Chondrocyte (in vitro differentiated cells): ENCODE measurements at regions not wholly inside any gene's neighbourhood (a gene's known extent, or its start where the extent isn't known, plus 50 kb on each side); places are given as distances from the start of the nearest gene placed in this dataset.
A peak's percentile ranks its signal among the peaks of the same experiment; 100 is the strongest.
"Not testable (repeated sequence)": the region's sequence is repeated elsewhere in the genome, so short reads cannot be mapped to it uniquely, and the experiment has no call there.

Source experiments
- DNase-seq: peaks from one replicate; pipeline ENCODE4 v3.0.0; 2021; ENCODE audit warnings: mixed read lengths, low spot score
- H3K27ac Mint-ChIP-seq: one replicate; pipeline ENCODE4 v1.8.0; 2021; ENCODE audit warnings: mild to moderate bottlenecking, moderate library complexity, mixed read lengths; ENCODE audit not compliant: unreplicated experiment
- H3K27me3 Mint-ChIP-seq: 2 replicates; pipeline ENCODE4 v1.8.0; 2021; ENCODE audit warnings: low read depth, mixed read lengths
- H3K36me3 Mint-ChIP-seq: 2 replicates; pipeline ENCODE4 v1.8.0; 2021; ENCODE audit warnings: low read depth, mixed read lengths
- H3K4me1 Mint-ChIP-seq: 2 replicates; pipeline ENCODE4 v1.8.0; 2021; ENCODE audit warnings: low read depth, mild to moderate bottlenecking, mixed read lengths
- H3K4me3 Mint-ChIP-seq: one replicate; pipeline ENCODE4 v1.8.0; 2021; ENCODE audit warnings: mild to moderate bottlenecking, moderate library complexity, mixed read lengths; ENCODE audit not compliant: unreplicated experiment
- H3K9me3 Mint-ChIP-seq: 2 replicates; pipeline ENCODE4 v1.8.0; 2021; ENCODE audit warnings: low read depth, mixed read lengths
- CTCF ChIP-seq: fragments of 200-600 bp; sonication (generic); IDR thresholded peaks from 2 replicates; pipeline ENCODE4 v1.5.0; 2021; ENCODE audit warnings: antibody characterized with exemption, mild to moderate bottlenecking, moderate library complexity

GRCh38 chrX:99266255-99266654 lies 1143.8 kb downstream of the PCDH19 start:
- no peaks in the 10 kb centered on the region for H3K36me3 Mint-ChIP-seq
- H3K4me3 Mint-ChIP-seq: no peak overlapping the region
- no peak overlapping the region for H3K27ac Mint-ChIP-seq
- peaks cover 23% of the 10 kb centered on the region for H3K9me3 Mint-ChIP-seq
- no peak for DNase-seq
- H3K27me3 Mint-ChIP-seq: no peaks in the 10 kb centered on the region
- H3K4me1 Mint-ChIP-seq: no peaks in the 10 kb centered on the region
- TF ChIP-seq CTCF: no peak

- no peaks in the 10 kb centered on the region for H3K27me3 Mint-ChIP-seq
- H3K9me3 Mint-ChIP-seq: peaks cover 16% of the 10 kb centered on the region
- H3K27ac Mint-ChIP-seq: peak overlapping the region; percentile 41
- TF ChIP-seq CTCF: no peak
- peaks cover 13% of the 10 kb centered on the region for H3K4me1 Mint-ChIP-seq
- H3K36me3 Mint-ChIP-seq: no peaks in the 10 kb centered on the region
- no peak overlapping the region for H3K4me3 Mint-ChIP-seq
- DNase-seq: no peak
Observed at GRCh38 chrX:99248180-99248579, 1161.9 kb downstream of the PCDH19 start.

GRCh38 chrX:99242001-99242400 lies 1168.1 kb downstream of the PCDH19 start:
- Mint-ChIP-seq H3K27me3 (no peaks in the 10 kb centered on the region), H3K4me3 (no peak overlapping the region), H3K36me3 (no peaks in the 10 kb centered on the region), H3K27ac (no peak overlapping the region), H3K4me1 (no peaks in the 10 kb centered on the region), H3K9me3 (peaks cover 15% of the 10 kb centered on the region)
- peak; percentile 41 for DNase-seq
- TF ChIP-seq CTCF: no peak

- DNase-seq, H3K4me3 Mint-ChIP-seq, H3K27ac Mint-ChIP-seq, H3K27me3 Mint-ChIP-seq, H3K36me3 Mint-ChIP-seq, H3K4me1 Mint-ChIP-seq: not testable (repeated sequence)
- H3K9me3 Mint-ChIP-seq: peaks cover 11% of the 10 kb centered on the region
Observed at GRCh38 chrX:99234384-99234783, 1175.7 kb downstream of the PCDH19 start.

GRCh38 chrX:99192421-99192820 lies 1217.7 kb downstream of the PCDH19 start:
- no peaks in the 10 kb centered on the region for H3K36me3 Mint-ChIP-seq
- H3K4me1 Mint-ChIP-seq: no peaks in the 10 kb centered on the region
- no peak overlapping the region for H3K27ac Mint-ChIP-seq
- no peak for TF ChIP-seq CTCF
- H3K4me3 Mint-ChIP-seq: no peak overlapping the region
- peaks cover 5% of the 10 kb centered on the region for H3K27me3 Mint-ChIP-seq
- no peak for DNase-seq
- H3K9me3 Mint-ChIP-seq: peaks cover 14% of the 10 kb centered on the region

GRCh38 chrX:99184153-99184552 lies 1225.9 kb downstream of the PCDH19 start:
- Mint-ChIP-seq H3K4me1 (no peaks in the 10 kb centered on the region), H3K4me3 (no peak overlapping the region), H3K27ac (no peak overlapping the region), H3K36me3 (no peaks in the 10 kb centered on the region), H3K27me3 (no peaks in the 10 kb centered on the region), H3K9me3 (peaks cover 5% of the 10 kb centered on the region)
- no peak for TF ChIP-seq CTCF
- no peak for DNase-seq
